ENCODE measurements at regions not wholly inside any gene's neighbourhood (a gene's known extent, or its start where the extent isn't known, plus 50 kb on each side); places are given as distances from the start of the nearest gene placed in this dataset.

DNA sequence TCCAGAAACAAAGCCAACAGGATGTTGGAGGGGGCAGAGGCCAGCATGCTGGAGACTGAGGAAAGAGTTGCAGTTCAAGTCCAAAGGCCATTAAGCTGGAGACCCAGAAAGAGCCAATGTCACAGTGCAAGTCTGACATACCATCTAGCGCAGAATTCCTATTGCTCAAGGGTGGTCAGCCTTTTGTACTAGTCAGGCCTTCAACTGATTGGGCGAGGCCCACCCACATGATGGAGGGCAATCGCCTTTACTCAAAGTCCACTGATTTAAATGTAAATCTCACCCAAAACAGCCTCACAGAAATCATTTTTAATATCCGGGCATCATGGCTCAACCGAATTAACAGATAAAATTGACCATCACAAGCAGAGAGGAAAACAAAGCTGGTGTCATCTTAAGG lies 113.9 kb downstream of the RCN1 start:
- no peak for DNase-seq

DNA sequence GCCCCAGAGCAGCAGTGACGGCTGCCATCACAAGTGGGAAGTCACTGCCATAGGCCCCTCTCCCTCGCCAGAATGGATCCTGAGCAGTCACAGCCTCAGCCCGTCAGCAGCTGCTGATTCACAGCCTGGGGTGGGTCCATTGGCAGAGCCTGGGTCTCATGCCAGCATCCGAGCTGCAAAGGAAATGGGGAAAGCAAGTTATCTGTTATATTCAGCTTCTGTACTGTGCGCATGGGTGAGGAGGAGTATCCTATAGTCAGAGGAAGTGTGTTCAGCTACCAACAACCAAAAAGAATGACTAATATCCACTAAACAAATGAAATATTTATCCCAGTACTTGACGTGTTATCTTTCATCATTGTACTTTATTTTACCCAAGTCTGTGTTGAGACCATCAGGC lies 119.7 kb downstream of the RCN1 start:
- no peak for DNase-seq

DNA sequence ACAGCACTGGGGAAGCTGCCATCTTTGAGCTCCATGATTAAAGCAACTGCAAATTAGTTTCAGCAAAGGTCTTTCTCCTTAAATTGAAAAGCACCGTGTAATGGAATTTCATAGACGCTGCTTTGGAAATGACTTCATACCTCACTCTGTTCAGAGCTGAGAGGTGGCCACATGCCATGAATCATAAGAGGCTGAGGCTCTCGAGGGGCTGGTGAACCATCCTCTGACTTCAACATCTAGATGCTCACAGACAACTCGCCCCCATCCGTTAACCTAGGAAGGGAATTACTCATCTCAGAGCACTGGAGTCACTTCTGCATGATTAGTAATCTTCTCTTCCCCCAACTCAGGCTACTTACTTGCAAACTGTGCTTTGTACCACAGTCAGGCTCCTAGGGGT lies 122.3 kb downstream of the RCN1 start:
- no peak for DNase-seq

DNA sequence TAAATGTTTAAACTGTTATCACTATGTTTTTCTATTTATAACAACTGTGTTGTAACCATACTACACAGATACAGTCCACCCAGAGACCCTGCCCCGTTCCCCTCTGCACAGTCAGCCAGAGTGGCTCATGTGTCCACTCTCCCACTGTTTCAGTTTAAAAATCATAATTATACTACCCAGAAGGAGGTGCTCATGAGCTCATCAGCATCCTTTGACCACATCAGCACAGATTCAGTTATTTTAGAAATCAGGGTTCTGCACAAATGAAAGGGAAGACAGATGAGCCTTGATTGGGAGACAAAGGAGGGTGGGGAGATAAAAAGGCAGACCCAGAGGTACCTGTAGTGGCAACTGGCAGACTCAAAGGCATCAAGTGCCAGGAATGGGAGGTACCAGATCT lies 124.3 kb downstream of the RCN1 start:
- no peak for DNase-seq

DNA sequence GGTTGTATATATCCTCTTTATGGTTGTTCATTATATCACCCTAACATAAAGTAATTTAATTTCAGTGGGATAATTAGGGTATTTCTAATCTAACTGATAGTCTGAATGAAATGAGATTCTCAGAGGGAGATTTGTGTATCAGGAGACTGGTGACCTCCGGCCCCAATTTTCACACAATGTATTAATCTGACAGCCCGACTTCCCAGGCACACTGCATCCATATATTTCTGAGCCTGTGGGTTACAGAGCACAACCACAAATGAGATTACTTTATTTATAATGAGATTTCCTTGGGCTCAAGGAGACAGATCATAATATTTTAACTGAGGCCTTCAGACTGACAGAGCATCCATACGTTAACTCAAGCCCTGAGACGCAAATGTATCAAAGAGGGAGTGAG lies 125.9 kb downstream of the RCN1 start:
- DNase-seq = no peak

DNA sequence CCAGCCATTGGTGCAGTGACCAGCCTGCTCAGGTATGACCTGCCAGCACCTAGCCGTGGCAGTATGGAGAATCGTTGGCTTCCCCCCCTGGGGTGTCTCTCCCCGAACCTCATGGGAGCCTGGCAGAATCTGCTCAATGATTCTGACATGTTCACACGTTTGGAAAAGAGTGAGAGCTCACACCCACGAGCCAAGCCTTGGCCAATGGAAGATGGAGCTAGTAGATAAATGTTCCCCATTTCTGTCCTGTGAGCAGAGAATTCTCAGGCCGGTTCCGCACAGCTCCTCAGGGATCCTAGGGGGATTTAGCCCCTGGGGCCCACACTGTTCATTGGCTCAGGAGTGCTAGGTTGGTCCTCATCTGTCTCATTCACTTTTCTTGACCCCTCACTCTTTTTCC lies 128.4 kb downstream of the RCN1 start:
- DNase-seq = no peak

DNA sequence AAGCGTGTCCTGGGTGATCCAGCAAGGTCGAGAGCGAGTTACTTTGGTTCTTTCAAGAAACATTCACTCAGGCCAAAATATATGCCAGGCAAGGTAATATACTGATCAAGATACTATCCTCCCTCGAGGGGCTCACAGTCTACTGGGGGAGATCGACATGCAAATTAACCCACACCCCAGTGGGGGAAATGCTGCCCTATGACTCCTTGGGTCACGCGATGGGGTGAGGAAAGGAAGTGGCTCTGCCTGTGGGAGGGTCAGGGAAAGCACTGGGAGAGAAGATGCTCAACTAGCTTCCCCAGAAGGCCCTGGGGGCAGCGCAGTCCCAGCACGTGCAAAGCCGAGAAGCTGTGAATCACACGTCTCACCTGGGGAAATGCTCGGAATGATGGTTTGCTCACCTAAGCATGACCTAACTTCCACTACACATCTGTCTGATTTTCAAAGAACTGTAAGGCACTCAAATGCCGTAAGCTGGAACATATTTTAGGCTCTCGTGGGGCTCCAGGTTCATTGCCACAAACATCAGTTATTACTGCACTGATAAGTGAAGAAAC lies 130.7 kb downstream of the RCN1 start:
- no peak for DNase-seq

DNA sequence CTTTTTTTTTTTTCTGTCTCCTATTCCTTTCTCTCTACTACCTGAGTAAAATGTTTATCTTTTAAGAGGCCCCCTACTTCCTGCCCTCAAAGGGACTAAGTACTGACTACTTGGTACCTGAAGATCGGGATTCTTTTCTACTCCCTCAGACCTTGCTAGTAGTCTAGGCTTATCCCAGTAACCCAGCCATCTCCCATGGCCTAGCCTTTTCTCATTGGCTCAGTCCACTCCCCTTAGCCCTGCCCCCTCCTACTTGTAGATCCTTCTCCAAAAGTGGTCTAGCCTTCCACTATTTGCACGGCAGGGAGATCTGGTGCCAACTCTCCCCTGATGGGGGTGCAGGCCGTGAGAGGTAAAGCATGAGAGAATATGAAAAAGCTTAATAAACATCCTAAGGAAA lies 133.7 kb downstream of the RCN1 start:
- no peak for DNase-seq

DNA sequence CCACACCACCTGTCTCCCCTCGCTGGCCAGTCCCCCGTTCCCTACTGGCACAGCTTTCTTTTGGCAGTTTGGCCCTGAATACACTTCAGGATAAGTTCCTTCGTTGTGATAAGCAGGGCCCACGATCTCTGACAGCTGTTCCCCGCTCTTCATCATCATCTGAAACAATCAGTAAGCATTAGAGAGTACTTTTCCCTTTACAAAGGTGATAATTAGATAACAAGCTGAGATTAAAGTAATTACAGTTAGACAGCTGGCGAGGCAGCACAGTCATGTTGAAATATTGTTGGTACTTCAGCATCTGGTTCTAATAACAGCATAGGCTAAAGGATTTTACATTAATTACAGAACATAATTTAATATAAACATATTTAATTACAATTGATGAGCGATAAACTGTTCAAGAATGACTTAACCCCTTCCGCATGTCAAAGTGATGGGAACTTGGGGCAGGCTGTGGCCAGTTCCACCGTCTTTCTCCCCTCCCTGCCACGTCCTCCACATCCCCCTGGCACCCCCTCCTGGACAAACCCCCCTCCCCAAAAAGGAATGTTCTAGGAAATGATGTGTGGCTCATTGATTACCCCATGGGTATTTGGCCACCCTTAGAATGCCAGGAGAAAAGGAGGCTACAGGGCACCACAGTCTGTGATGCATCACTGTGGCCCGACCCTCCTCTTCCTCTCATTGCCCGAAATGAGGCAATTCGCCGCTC lies 134.9 kb downstream of the RCN1 start:
- DNase-seq = no peak

DNA sequence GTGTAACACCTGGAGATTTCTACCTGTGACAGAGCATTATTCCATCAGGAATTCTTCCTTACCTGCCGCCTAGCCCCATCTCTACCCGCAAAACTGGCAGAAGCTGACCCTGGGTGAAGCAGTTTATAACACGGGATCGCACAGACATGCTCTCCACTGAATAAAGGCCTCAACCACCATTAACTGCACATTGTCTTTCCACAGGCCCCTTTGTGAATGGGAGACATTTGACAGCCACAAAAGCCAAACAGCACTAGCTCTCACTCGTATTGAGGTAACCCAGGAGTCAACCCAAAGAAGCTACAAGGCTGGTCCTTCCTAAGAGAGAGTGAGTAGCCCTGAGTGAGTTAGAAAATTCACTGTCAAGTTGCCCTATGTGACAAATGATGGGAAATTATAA lies 135.6 kb downstream of the RCN1 start:
- DNase-seq = no peak

DNA sequence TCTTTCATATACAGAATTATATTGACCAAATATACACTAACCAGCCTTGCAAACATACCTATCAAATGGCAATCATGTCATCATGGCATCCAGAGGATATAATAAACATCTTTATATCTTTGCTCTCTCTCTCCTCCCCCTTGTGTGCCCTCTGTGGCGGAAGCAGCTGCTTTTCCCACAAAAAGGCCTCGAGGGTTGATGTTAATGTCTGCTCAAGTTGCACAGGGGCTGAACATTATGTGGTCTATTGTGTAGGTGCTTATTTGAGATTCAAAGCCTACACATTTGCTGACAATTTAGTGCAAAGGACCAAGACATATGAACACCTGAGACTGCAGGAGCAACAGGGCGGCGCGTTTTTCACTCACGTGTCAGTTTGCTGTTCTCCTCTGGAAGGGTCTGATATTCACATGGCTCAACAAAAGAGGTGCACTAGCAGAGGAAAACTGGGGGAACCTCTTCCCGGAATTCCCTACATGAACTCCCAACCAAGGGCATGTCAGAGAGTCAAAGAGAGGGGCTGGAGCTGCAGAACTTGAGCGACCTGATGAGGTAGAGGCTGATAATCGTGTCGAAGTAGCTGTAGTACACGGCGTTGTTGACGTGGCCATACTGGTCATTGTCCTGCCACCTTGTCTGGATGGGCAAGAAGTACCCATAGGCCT lies 138.8 kb downstream of the RCN1 start:
- DNase-seq = no peak

DNA sequence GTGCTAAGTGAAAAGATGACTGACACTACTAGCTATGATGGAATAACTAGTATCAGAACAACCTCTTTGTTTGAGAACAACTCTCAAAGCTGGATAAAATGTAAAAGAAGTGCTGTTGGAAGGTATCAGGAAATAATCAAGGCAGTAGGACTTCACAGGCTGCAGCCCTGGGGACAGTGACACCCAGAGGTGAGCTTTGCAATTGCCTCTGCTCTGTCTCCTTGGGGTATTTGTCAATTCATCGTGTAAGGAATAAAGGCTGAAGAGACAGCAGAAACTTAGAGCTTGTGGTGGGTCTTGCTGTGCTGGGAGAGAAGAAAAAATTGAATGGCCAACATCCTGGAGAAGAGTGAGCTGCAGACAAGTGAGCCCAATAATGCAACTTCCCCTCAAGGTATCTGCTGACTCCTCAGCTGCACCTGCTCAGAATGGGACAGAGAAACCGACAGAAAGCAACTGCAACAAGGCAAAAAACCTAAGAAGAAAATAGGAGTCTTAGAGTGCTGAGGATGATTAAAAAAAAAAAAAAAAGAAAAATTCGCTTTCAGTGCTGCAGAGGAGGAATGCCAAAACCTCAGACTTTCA lies 141.1 kb downstream of the RCN1 start:
- DNase-seq = no peak

DNA sequence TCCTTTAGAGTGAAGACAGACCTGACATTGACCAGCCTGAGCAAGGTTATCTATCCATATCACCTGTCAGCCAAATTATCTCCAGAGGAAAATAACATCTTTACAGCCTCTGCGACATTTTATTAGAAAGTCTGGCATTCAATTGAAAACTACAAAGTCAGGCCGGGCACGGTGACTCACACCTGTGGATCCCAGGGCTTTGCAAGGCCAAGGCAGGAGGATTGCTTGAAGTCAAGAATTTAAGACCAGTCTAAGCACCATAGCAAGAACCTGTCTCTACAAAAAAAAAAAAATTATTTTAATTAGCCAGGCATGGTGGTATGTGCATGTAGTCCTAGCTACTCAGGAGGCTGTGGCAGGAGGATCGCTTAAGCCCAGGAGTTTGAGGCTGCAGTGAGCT lies 141.6 kb downstream of the RCN1 start:
- no peak for DNase-seq

DNA sequence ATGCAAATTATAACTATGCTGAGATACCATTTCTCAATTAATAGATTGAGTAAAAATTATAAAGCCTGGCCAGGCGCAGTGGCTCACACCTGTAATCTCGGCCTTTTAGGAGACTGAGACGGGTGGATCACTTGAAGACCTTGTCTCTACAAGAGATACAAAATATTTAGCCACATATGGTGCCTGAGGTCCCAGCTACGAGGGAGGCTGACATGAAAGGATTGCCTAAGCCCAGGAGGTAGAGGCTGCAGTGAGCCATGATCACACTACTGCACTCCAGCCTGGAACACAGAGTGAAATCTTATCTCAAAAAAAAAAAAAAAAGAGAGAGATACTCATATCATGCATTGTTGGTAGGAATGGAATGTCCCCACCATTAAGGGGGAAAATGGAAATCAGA lies 142.4 kb downstream of the RCN1 start:
- DNase-seq = no peak

DNA sequence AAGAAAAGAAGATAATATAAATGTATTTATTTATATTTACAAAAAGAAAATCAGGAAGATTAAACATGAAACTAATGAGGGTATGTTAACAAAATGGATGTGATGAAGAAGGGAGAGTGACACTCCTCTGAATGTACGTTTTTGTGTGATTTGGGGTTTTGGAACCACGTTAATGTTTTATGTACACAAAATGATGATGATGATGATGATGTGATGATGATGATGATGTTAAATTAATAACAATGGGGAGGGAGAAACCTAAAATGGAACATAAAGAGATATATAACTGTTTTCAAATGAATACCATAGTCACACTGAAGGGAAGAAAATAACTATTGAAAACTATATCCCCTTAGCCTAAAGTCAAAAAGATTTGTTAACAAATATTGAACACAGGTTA lies 143.1 kb downstream of the RCN1 start:
- DNase-seq = no peak

DNA sequence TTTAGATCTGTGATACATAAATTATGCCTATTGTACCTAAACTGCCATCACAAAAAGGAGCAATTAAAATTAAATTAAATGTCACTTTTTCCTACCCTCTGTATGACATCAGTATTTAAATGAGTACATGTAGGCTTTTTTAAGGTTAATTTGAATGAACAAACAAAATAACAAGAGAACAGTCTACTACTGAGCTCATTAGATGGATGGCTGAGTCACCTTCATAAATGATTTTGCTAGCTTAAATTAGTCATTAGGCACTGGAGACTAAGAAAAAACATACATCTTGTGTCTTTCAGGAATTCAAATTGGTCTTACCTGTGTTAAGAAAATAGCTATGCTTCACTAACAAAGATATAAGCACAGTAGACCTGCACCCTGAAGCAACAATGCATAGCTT lies 153.6 kb downstream of the RCN1 start:
- no peak for DNase-seq

DNA sequence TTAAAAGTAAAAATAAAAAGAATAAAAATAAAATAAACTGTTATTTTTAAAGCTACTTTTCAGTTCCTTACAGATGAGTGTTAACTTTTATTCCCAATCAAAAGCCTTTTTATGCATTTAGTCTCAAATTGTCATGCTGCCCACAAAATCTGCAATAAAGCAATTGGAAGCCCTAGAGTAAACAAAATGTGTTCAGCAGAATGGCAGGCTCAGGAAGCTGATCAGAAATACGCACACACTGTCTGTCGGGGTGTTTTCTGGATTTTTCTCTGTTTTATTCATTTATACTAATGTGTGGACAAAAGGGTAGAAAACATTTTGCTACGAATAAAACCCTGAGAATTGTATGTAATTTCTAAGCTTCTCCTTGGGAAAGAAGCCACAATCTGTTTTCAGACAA lies 162.8 kb downstream of the RCN1 start:
- no peak for DNase-seq

DNA sequence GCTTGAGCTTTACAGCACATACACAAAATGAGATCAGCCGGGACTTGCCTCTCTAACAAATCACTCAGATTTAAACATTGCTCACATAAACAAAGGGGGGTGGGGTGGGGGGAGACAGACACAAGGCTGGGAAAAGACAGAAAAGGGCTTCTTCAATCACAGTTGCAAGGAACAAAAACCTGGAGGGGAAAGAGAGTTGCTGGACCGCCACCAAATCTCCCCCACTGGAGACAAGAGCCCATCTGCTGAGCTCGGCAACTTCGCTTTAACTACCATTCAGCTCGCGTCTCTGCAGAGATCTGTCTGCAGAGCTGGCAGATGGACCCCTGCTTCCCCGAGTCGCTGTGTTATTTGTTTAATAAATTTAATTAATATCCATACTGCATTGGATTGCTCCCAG lies 165.0 kb downstream of the RCN1 start:
- no peak for DNase-seq

DNA sequence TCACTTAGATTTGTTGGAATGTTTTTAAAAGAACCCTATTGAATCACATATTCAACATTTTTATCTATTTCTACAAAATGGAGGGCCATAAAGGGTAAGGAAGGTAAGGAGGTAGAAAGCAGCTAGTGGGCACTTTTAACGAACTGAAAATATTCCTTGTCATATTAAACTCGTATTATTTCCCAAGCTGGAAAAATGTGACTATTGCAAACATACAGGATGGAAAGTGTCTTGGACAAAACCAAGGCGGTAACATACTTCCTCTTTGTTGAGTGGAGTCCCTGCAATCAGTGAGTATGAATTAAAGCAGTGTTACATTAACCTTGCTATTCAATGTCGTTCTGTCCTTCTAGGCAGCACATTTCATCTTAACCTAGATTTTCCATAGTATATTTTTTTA lies 165.6 kb downstream of the RCN1 start:
- no peak for DNase-seq

DNA sequence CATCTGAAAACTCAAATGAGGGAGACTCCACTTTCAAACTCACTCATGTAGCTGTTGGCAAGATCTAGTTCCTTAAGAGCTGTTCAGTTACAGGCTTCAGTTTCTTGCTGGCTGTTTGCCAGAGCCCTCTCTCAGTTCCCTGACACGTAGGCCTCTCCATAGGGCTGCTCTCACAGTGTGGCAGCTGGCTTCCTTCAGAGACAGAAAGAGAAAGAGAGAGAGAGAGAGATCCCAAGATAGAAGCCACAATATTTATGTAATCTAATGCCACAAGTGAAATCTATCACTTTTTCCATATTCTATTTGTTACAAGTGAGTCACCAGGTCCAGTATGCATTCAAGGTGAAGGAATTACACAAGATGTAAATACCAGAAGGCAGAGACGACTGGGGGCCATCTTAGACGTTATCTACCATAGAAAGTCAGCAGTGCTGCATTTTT lies 168.8 kb downstream of the RCN1 start:
- DNase-seq = no peak

DNA sequence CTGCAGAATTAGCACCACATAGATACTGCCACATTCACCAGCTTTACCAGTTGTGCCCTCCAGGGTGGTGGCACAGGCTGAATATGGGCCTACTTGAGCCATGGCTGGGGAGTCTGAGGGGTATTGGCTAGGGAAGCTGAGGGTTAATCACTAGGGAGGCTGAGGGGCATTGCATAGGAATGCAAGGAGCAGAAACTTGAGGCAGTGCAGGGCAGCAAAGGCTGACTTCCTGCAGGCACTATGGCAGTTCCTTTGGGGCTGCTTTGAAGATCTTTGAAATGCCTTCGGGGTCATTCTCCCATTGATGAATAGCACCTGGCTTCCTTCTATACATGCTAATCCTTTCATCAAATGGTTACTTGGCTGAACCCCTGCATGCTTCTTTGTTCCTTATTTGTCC lies 171.5 kb downstream of the RCN1 start:
- no peak for DNase-seq

DNA sequence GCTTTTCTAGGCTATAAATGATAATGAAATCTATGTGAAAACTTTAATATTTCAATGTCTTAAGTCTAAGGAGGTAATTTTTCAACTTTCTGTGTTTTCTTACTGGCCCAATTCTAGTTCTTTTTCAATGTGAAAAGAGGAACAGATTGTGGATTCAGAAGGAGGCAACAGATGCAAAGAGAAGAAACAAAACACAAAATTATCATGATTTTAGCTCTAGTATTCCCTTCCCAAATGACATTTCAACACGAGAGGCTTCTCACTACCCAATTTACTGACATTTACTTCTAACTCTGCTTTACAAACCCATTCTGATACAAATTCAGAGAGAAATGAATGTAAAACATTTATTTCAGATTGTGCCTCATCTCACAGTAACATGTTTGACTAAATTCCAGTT lies 169.4 kb downstream of the WT1 start:
- no peak for DNase-seq

DNA sequence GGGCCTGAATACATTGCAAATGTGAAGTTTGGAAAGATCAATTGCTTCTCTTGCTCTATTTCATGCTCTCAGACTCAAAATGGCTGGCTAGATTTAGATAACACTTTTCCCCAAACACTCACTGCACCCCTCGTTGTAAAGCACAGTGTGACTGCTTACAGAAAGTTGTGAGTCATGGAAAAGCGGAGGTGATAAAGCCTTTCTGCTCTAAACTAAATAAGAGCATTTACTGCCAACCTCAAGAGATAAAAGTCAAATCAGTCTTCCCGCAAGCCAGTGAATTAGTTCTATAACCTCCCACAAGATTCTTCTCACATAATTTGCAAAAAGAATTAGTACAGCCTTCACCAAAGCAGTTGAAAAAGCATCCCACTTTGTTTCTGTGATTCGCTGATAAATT lies 168.7 kb downstream of the WT1 start:
- DNase-seq = no peak

DNA sequence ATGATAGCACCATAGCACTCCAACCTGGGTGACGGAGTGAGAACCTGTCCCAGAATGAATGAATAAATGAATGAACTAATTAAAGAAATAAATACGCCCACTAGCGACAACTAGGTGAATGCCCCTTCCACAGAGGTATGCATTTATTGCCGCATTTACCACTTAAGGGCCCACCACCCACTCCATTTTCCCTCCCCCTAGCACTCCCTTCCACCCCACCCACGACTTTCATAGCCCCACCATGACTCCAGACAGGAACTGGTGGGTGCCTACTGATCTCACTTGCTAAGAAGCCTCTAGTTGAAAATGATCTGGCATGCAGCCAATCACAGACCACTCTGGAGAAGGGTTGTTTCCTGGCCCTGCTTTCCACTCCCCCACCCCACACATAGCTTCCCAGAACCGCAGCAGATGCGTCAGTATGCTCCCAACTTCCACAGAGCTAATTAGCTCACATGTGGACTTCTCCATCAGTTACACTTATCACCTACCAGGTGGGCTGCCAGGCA lies 167.6 kb downstream of the WT1 start:
- DNase-seq = no peak
